Progenitor cell of endocrine pancreas (in vitro differentiated cells): ENCODE measurements at regions not wholly inside any gene's neighbourhood (a gene's known extent, or its start where the extent isn't known, plus 50 kb on each side); places are given as distances from the start of the nearest gene placed in this dataset.

ENCODE experiments used
- DNase-seq: peaks from one replicate; pipeline ENCODE4 v3.0.0; 2021; ENCODE audit warnings: low spot score; ENCODE audit not compliant: unreplicated experiment
- H3K27ac Mint-ChIP-seq: 2 replicates; pipeline ENCODE4 v1.8.0; 2021; ENCODE audit warnings: mild to moderate bottlenecking, moderate library complexity, mixed read lengths
- H3K27me3 Mint-ChIP-seq: 2 replicates; pipeline ENCODE4 v1.8.0; 2021; ENCODE audit warnings: mixed read lengths
- H3K36me3 Mint-ChIP-seq: 2 replicates; pipeline ENCODE4 v1.8.0; 2022; ENCODE audit warnings: mixed read lengths; ENCODE audit not compliant: insufficient read depth
- H3K4me1 Mint-ChIP-seq: 2 replicates; pipeline ENCODE4 v1.8.0; 2021; ENCODE audit warnings: low read depth, mixed read lengths
- H3K4me3 Mint-ChIP-seq: 2 replicates; pipeline ENCODE4 v1.8.0; 2021; ENCODE audit warnings: low read depth, mild to moderate bottlenecking, moderate library complexity, mixed read lengths
- H3K9me3 Mint-ChIP-seq: 2 replicates; pipeline ENCODE4 v1.8.0; 2021; ENCODE audit warnings: low read depth, mixed read lengths
- CTCF ChIP-seq: fragments of 200-600 bp; sonication (generic); IDR thresholded peaks from one replicate; pipeline ENCODE4 v1.5.0; 2021; ENCODE audit warnings: antibody characterized with exemption, mild to moderate bottlenecking; ENCODE audit not compliant: unreplicated experiment

DNA sequence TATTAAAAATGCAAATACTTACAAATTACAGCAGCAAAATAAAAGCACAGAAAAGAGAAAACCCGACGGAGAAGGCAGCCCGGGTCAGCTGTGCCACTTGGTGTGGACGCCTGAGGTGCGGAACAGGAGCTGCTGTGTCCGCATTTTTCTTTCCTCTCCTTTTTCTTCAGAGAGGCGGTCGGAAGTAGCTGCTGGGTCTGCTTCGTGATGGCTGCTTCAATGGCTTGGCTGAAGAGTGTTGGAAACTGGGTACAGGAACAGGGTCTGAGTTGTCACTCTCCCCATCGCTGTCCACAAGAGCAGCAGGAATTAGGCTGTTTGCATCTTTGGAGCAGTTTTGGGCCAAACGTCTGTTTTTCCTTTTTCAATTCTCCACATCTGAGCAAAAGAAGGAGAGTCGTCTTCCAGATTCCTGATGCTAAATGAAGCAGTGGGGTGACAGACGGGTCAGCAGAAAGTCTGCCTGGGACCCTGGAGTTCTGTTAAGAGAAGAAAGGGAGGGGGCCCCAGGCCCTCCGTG is 53.5 kb upstream of the ARL8B start:
- peaks cover 34% of the 10 kb centered on the region for H3K27me3 Mint-ChIP-seq
- no peaks in the 10 kb centered on the region for H3K36me3 Mint-ChIP-seq
- no peak overlapping the region for H3K27ac Mint-ChIP-seq
- H3K4me3 Mint-ChIP-seq = no peak overlapping the region
- no peak for TF ChIP-seq CTCF
- H3K9me3 Mint-ChIP-seq = no peaks in the 10 kb centered on the region
- DNase-seq = no peak
- H3K4me1 Mint-ChIP-seq = no peaks in the 10 kb centered on the region

DNA sequence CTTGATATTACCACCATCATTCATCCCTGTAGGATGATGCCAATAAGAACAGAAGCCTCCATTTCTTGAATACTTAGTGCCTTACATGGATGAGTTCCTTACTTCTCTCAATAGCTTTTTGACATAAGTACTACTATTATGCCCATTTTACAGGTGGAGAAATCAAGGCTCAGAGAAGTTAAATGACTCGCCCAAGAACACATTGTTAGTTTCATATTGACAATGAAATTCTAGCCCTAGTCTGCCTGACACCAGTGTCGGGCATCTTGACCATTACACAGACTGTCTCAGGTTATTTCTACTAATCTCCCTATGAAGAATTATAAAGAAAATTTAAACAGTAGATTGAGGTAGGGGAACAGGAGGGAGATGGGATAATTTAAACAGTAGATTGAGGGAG is 52.5 kb upstream of the ARL8B start:
- Mint-ChIP-seq H3K4me3 (no peak overlapping the region), H3K9me3 (no peaks in the 10 kb centered on the region), H3K4me1 (no peaks in the 10 kb centered on the region), H3K27me3 (peaks cover 35% of the 10 kb centered on the region), H3K27ac (no peak overlapping the region), H3K36me3 (no peaks in the 10 kb centered on the region)
- no peak for DNase-seq
- no peak for TF ChIP-seq CTCF

DNA sequence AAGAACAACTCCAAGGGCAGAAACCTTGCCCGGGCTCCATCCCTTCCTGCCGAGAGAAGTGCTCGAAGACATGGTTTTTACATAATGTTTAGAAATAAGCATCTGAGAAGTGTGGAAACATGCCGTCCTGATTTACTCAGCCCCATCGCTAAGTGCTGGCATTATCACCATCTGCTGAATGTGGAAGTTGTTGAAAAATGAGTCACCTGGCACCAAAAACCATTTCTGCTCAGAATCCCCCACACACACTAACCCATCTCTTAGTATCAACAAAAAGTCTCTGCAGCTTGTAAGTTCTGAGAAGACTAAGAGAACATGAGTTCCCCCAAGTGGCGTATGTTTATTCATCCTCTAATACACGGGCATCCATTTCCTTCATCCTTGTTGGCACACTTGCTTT is 51.0 kb upstream of the ARL8B start:
- Mint-ChIP-seq H3K36me3 (no peaks in the 10 kb centered on the region), H3K27me3 (peaks cover 35% of the 10 kb centered on the region), H3K27ac (no peak overlapping the region), H3K9me3 (no peaks in the 10 kb centered on the region), H3K4me3 (no peak overlapping the region), H3K4me1 (no peaks in the 10 kb centered on the region)
- DNase-seq = no peak
- no peak for TF ChIP-seq CTCF

DNA sequence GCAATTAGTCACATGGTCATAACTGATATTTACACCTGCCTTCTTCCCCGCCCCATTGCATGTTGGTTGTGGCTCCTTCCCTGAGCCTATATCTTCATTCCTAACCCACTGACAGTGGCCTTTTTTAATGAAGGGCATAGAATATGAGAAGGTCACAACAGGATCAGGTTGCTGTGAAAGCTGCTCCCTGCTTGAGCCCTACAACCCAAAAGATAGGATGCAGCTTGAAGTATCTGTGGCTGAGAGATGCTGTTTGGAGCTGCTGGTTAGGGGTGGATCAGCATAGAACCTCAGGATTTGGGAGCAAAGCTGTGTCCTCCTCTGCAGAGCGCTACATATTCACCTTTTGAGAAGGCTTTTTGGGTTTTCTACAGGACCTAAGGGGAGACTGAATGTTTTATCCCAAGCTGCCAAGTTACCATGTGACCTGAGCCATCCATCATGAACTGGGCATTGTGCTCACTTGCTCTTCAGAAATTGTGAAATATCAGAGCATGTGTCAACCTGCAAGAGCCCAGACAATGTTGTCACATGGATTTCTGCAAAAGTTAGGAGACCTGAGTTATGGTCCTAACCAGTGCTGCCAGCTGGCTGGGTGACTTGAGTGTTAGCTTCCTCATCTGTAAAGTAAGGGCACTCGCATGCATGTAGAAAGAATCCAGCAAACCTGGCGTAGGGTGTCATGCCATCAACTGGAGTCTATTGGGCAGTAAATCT is 49.8 kb upstream of the ARL8B start:
- Mint-ChIP-seq H3K9me3 (no peaks in the 10 kb centered on the region), H3K36me3 (no peaks in the 10 kb centered on the region), H3K4me3 (no peak overlapping the region), H3K27me3 (peaks cover 31% of the 10 kb centered on the region), H3K27ac (no peak overlapping the region), H3K4me1 (no peaks in the 10 kb centered on the region)
- no peak for DNase-seq
- no peak for TF ChIP-seq CTCF
